ENCODE measurements at regions not wholly inside any gene's neighbourhood (a gene's known extent, or its start where the extent isn't known, plus 50 kb on each side); places are given as distances from the start of the nearest gene placed in this dataset.
"Not testable (repeated sequence)": the region's sequence is repeated elsewhere in the genome, so short reads cannot be mapped to it uniquely, and the experiment has no call there.

DNA sequence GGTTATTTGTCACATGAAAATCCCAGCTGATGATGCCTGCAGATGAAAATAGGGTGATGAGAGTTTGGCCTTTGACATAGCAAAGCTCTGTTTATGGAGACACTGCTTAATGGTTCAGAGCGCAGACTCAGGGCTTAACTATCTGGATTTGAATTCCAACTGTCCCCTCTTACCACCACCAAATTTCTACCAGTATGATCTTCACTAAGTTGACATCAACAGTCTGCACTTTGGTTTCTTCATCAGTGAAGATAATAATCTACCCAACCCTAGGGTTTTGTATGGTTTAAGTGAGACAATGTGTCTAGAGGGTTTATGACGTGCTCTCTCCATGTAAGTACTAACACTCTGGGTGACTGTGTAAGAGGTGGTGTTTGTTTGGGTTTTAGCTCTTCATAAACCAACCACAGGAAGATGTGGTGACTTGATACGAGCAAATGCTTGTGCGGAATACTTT is 151.4 kb upstream of the TNFAIP3 start:
- Histone ChIP-seq H3K27ac (ENCODE audit: insufficient read depth in 1 of 2, low read depth in 1 of 2, low read length in 2 of 2, poor library complexity in 1 of 2, severe bottlenecking in 2 of 2) (no peak overlapping the region), H3K36me3 (ENCODE audit: control insufficient read depth in 4 of 4, insufficient read depth in 4 of 4, low read length in 3 of 4) (no peaks in the 10 kb centered on the region), H3K9me3 (ENCODE audit: control extremely low read depth in 1 of 5, control insufficient read depth in 4 of 5, insufficient read depth in 2 of 5, low read depth in 1 of 5, low read length in 4 of 5) (no peaks in the 10 kb centered on the region), H3K4me1 (ENCODE audit: control extremely low read depth in 1 of 4, control insufficient read depth in 4 of 4, insufficient read depth in 4 of 4, low read length in 3 of 4) (peaks cover 0 to 13% (median 0%) of the 10 kb centered on the region in 4 experiments), H3K27me3 (replicated peaks in 2 of 5; ENCODE audit: control insufficient read depth in 4 of 5, insufficient read depth in 5 of 5, low read length in 4 of 5) (no peaks in the 10 kb centered on the region), H3K4me3 (ENCODE audit: control insufficient read depth in 1 of 7, extremely low read depth in 1 of 7, insufficient read depth in 4 of 7, low read depth in 2 of 7, low read length in 6 of 7) (no peak overlapping the region)
- CTCF ChIA-PET = interaction anchor here (0.9 to 2.7 kb wide), 15 partner anchors 9 to 393 kb away, joined by 3 to 10 read pairs (median 4); partner anchors contain the start of gene TNFAIP3
- POLR2A ChIA-PET = interaction anchor here (0.7 kb wide), 1 partner anchor 156 kb away, joined by 3 read pairs; no protein-coding TSS in a partner anchor
- WGBS (ENCODE audit: insufficient coverage) = 8% methylated on average over 2 of the region's 4 CpGs
- DNase-seq = peak; percentile 29 to 80 (median 69)

DNA sequence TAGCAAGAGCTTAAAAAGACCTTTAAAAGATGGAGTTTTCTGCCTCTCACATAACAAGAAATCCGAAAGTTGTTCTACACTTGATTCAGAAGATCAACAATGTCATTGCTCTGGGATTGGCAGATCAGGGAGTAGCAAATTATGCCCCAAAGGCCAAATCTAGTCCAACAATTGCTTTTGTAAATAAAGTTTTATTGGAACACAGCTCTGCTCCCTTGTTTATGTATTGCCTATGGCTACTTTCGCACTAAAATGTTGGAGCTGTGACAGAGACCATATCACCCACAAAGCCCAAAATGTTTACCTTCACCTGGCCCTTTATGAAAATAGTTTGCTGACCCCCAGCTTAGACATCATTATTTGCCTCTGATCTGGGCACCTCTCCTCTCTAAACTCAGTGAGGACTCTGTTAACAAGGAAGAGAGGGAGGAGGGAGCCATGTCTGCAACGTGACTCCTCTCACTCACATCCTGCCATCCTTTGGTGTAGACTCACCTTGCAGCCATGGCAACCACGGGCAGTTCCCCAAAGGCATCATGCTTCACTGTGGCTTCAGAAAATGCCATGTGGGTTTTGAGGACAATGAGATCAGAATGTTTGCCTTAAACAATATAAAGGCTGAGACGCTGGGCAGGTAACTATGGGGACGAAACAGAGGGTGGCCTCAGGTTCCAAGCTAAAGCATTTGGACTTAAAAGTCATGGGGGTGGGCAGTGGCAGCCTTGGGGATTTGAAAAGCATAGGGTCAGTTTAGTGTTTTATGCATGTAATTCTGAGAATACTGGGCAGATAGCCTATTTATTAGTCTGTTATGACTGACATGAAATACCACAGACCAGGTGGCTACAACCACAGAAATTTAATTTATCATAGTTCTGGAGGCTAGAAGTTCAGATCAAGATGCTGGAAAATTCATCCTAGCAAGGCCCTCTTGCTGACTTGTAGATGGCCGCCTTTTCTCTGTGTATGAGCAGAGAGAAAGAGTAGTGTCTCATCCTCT is 149.7 kb upstream of the TNFAIP3 start:
- WGBS (ENCODE audit: insufficient coverage) = 100% methylated on average over 5 of the region's 7 CpGs
- no peaks in the 10 kb centered on the region for H3K9me3 ChIP-seq (ENCODE audit: control extremely low read depth in 1 of 5, control insufficient read depth in 4 of 5, insufficient read depth in 2 of 5, low read depth in 1 of 5, low read length in 4 of 5)
- H3K27ac ChIP-seq (ENCODE audit: insufficient read depth in 1 of 2, low read depth in 1 of 2, low read length in 2 of 2, poor library complexity in 1 of 2, severe bottlenecking in 2 of 2) = no peak overlapping the region
- CTCF ChIA-PET = interaction anchor here (0.8 to 2.7 kb wide), 17 partner anchors 8 to 391 kb away, joined by 3 to 10 read pairs (median 3); no protein-coding TSS in a partner anchor
- H3K36me3 ChIP-seq (ENCODE audit: control insufficient read depth in 4 of 4, insufficient read depth in 4 of 4, low read length in 3 of 4) = no peaks in the 10 kb centered on the region
- H3K27me3 ChIP-seq (replicated peaks in 2 of 5; ENCODE audit: control insufficient read depth in 4 of 5, insufficient read depth in 5 of 5, low read length in 4 of 5) = no peaks in the 10 kb centered on the region
- no peak overlapping the region for H3K4me3 ChIP-seq (ENCODE audit: control insufficient read depth in 1 of 7, extremely low read depth in 1 of 7, insufficient read depth in 4 of 7, low read depth in 2 of 7, low read length in 6 of 7)
- peak in 2 of 3 donors; percentile 62 to 63 for DNase-seq
- POLR2A ChIA-PET = no interaction called here
- peaks cover 0 to 16% (median 2%) of the 10 kb centered on the region in 4 experiments for H3K4me1 ChIP-seq (ENCODE audit: control extremely low read depth in 1 of 4, control insufficient read depth in 4 of 4, insufficient read depth in 4 of 4, low read length in 3 of 4)

DNA sequence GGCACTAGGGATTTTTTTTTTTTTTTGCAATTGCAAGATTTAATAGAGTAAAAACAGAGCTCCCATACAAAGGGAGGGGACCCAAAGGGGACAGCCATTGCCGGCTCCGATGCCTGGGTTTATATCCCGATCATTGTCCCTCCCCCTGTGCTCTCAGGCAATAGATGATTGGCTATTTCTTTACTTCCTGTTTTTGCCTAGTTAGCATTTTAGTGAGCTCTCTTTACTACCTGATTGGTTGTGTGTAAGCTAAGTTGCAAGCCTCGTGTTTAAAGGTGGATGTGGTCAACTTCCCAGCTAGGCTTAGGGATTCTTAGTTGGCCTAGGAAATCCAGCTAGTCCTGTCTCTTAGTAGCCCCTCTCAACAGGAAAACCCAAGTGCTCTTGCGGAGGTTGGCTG is 148.2 kb upstream of the TNFAIP3 start:
- H3K27me3 ChIP-seq (replicated peaks in 2 of 5; ENCODE audit: control insufficient read depth in 4 of 5, insufficient read depth in 5 of 5, low read length in 4 of 5); H3K4me3 ChIP-seq (ENCODE audit: control insufficient read depth in 1 of 7, extremely low read depth in 1 of 7, insufficient read depth in 4 of 7, low read depth in 2 of 7, low read length in 6 of 7); H3K36me3 ChIP-seq (ENCODE audit: control insufficient read depth in 4 of 4, insufficient read depth in 4 of 4, low read length in 3 of 4); POLR2A ChIA-PET; H3K27ac ChIP-seq (ENCODE audit: insufficient read depth in 1 of 2, low read depth in 1 of 2, low read length in 2 of 2, poor library complexity in 1 of 2, severe bottlenecking in 2 of 2); DNase-seq; H3K9me3 ChIP-seq (ENCODE audit: control extremely low read depth in 1 of 5, control insufficient read depth in 4 of 5, insufficient read depth in 2 of 5, low read depth in 1 of 5, low read length in 4 of 5): not testable (repeated sequence)
- WGBS (ENCODE audit: insufficient coverage) = 100% methylated on average over 1 of the region's 5 CpGs
- peaks cover 8 to 28% (median 14%) of the 10 kb centered on the region in 4 experiments for H3K4me1 ChIP-seq (ENCODE audit: control extremely low read depth in 1 of 4, control insufficient read depth in 4 of 4, insufficient read depth in 4 of 4, low read length in 3 of 4)
- CTCF ChIA-PET = interaction anchor here (1.1 to 2.1 kb wide), 3 partner anchors 10 to 15 kb away, joined by 3 to 6 read pairs (median 3); no protein-coding TSS in a partner anchor

DNA sequence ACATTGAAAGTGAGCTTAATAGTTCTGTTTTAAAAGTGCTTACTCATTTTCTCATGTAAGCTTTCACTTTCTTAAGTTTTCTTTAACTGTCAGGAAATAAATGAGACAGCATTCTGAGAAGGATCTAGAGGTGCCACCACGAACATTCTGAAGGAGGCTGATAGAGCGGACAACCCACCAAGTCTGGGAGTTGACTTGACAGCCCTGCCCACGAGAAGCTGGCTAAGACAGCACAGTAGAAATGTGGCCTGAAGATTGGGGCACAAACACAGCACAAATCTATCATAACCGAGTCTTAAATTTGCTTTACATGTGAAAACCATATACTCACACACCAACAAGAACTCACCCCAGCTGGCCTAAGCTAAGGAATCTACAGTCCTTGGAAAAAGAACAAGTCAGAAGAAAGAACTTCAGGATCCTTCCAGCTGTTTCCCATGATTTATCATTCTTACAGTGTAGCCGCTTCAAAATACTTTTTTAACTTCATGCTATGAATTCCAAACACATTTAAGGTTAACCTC is 144.2 kb upstream of the TNFAIP3 start:
- DNase-seq = peak; percentile 82 to 97 (median 95)
- ChIA-PET POLR2A (no interaction called here), CTCF (interaction anchor here (0.7 to 2.0 kb wide), 9 partner anchors 10 to 222 kb away, joined by 3 to 9 read pairs (median 4); partner anchors contain the start of gene TNFAIP3)
- 5% methylated on average over 3 of the region's 5 CpGs for WGBS (ENCODE audit: insufficient coverage)
- H3K27me3 ChIP-seq (replicated peaks in 2 of 5; ENCODE audit: control insufficient read depth in 4 of 5, insufficient read depth in 5 of 5, low read length in 4 of 5) = no peaks in the 10 kb centered on the region
- peak overlapping the region; percentile 64 to 78 for H3K27ac ChIP-seq (ENCODE audit: insufficient read depth in 1 of 2, low read depth in 1 of 2, low read length in 2 of 2, poor library complexity in 1 of 2, severe bottlenecking in 2 of 2)
- H3K4me1 ChIP-seq (ENCODE audit: control extremely low read depth in 1 of 4, control insufficient read depth in 4 of 4, insufficient read depth in 4 of 4, low read length in 3 of 4) = peaks cover 10 to 25% (median 17%) of the 10 kb centered on the region in 4 experiments
- H3K36me3 ChIP-seq (ENCODE audit: control insufficient read depth in 4 of 4, insufficient read depth in 4 of 4, low read length in 3 of 4) = no peaks in the 10 kb centered on the region
- H3K4me3 ChIP-seq (ENCODE audit: control insufficient read depth in 1 of 7, extremely low read depth in 1 of 7, insufficient read depth in 4 of 7, low read depth in 2 of 7, low read length in 6 of 7) = no peak overlapping the region
- no peaks in the 10 kb centered on the region for H3K9me3 ChIP-seq (ENCODE audit: control extremely low read depth in 1 of 5, control insufficient read depth in 4 of 5, insufficient read depth in 2 of 5, low read depth in 1 of 5, low read length in 4 of 5)

DNA sequence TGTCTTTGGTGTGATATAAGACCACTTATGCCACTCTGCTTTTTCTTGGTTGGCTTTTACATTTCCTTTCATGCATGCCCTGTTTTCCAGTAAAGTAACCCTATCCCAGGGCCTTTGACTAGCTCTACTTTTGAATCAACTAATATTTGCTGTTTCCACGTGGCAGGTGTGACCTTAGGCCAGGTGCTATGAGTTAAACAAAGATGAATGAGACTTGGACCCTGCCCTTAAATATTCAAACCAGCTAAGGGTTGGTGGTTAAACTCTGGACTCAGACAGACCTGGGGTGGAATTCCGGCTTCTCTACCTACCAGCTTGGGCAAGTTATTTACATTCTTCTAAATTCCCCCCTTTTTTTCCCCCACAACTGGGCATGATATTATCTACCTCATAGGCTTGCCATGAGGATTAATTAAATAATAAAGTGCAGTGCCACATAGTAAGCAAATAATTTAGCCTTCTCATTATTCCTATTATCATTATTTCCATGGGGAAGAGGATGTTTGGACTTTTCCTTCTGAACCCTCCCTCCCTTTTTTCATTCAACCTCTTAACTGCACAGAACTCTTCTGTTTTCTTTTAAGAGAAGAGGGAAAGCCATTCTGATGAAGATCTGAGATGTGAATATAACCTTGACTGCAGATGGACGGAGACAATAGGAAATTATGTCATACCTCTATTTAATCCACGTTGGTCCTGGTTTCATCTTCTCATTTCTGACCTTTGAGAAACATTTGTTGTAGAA is 143.6 kb upstream of the TNFAIP3 start:
- no peak overlapping the region for H3K4me3 ChIP-seq (ENCODE audit: control insufficient read depth in 1 of 7, extremely low read depth in 1 of 7, insufficient read depth in 4 of 7, low read depth in 2 of 7, low read length in 6 of 7)
- 83% methylated on average over 3 of the region's 4 CpGs for WGBS (ENCODE audit: insufficient coverage)
- ChIA-PET CTCF (interaction anchor here (0.7 to 2.0 kb wide), 8 partner anchors 10 to 221 kb away, joined by 3 to 9 read pairs (median 4); no protein-coding TSS in a partner anchor), POLR2A (interaction anchor here (0.6 kb wide), 1 partner anchor 270 kb away, joined by 3 read pairs; no protein-coding TSS in a partner anchor)
- H3K9me3 ChIP-seq (ENCODE audit: control extremely low read depth in 1 of 5, control insufficient read depth in 4 of 5, insufficient read depth in 2 of 5, low read depth in 1 of 5, low read length in 4 of 5) = no peaks in the 10 kb centered on the region
- no peaks in the 10 kb centered on the region for H3K36me3 ChIP-seq (ENCODE audit: control insufficient read depth in 4 of 4, insufficient read depth in 4 of 4, low read length in 3 of 4)
- no peak for DNase-seq
- H3K4me1 ChIP-seq (ENCODE audit: control extremely low read depth in 1 of 4, control insufficient read depth in 4 of 4, insufficient read depth in 4 of 4, low read length in 3 of 4) = peaks cover 10 to 25% (median 17%) of the 10 kb centered on the region in 4 experiments
- no peaks in the 10 kb centered on the region for H3K27me3 ChIP-seq (replicated peaks in 2 of 5; ENCODE audit: control insufficient read depth in 4 of 5, insufficient read depth in 5 of 5, low read length in 4 of 5)
- peak overlapping the region; percentile 64 to 78 for H3K27ac ChIP-seq (ENCODE audit: insufficient read depth in 1 of 2, low read depth in 1 of 2, low read length in 2 of 2, poor library complexity in 1 of 2, severe bottlenecking in 2 of 2)

DNA sequence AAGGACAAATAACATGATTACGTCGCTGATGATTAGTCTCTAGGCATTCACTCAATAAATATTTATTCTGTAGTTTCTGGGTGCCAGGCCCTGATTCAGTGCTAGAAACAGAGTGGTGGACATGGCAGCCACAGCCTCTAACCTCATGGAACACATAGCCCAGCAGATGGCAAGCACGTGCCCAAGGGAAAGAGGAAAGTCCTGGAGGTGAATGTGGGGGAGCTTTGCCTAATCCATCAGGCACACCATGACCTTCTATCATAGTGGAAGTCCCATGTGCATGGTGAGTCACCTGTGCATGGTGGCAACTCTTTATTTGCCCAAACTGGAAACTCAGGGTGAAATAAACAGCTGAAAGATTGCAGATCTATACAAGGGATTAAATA is 143.0 kb upstream of the TNFAIP3 start:
- WGBS (ENCODE audit: insufficient coverage) = 100% methylated on average over 2 of the region's 3 CpGs
- ChIA-PET CTCF (interaction anchor here (1.0 to 2.0 kb wide), 4 partner anchors 15 to 221 kb away, joined by 3 to 9 read pairs (median 3); no protein-coding TSS in a partner anchor), POLR2A (no interaction called here)
- peaks cover 10 to 28% (median 18%) of the 10 kb centered on the region in 4 experiments for H3K4me1 ChIP-seq (ENCODE audit: control extremely low read depth in 1 of 4, control insufficient read depth in 4 of 4, insufficient read depth in 4 of 4, low read length in 3 of 4)
- no peak overlapping the region for H3K4me3 ChIP-seq (ENCODE audit: control insufficient read depth in 1 of 7, extremely low read depth in 1 of 7, insufficient read depth in 4 of 7, low read depth in 2 of 7, low read length in 6 of 7)
- no peaks in the 10 kb centered on the region for H3K36me3 ChIP-seq (ENCODE audit: control insufficient read depth in 4 of 4, insufficient read depth in 4 of 4, low read length in 3 of 4)
- no peak for DNase-seq
- H3K27ac ChIP-seq (ENCODE audit: insufficient read depth in 1 of 2, low read depth in 1 of 2, low read length in 2 of 2, poor library complexity in 1 of 2, severe bottlenecking in 2 of 2) = peak overlapping the region in 1 of 2 experiments; percentile 36
- H3K9me3 ChIP-seq (ENCODE audit: control extremely low read depth in 1 of 5, control insufficient read depth in 4 of 5, insufficient read depth in 2 of 5, low read depth in 1 of 5, low read length in 4 of 5) = no peaks in the 10 kb centered on the region
- no peaks in the 10 kb centered on the region for H3K27me3 ChIP-seq (replicated peaks in 2 of 5; ENCODE audit: control insufficient read depth in 4 of 5, insufficient read depth in 5 of 5, low read length in 4 of 5)

All from common myeloid progenitor, CD34-positive (primary cell).